Breast epithelium (tissue), 4 donors: ENCODE measurements at regions not wholly inside any gene's neighbourhood (a gene's known extent, or its start where the extent isn't known, plus 50 kb on each side); places are given as distances from the start of the nearest gene placed in this dataset.

Source experiments
- DNase-seq, 2 donors: peaks; one replicate each; pipeline ENCODE4 v3.0.0-alpha.2; 2019; ENCODE audit warnings: low spot score in 2 of 2
- H3K27ac ChIP-seq, 2 donors: fragments of 200-600 bp; sonication (generic) in 1 of 2; one replicate each; pipeline ENCODE4 v1.5.1; 2016 to 2019; ENCODE audit warnings: mild to moderate bottlenecking in 1 of 2
- H3K27me3 ChIP-seq, 2 donors: fragments of 200-600 bp; sonication (generic) in 1 of 2; one replicate each; pipeline versions ENCODE4 v1.5.1 to v1.6.0; 2017 to 2019; ENCODE audit warnings: control low read depth in 1 of 2, mild to moderate bottlenecking in 1 of 2
- H3K36me3 ChIP-seq: fragments of 200-600 bp; one replicate; pipeline ENCODE4 v1.5.1; 2019
- H3K4me1 ChIP-seq, 2 donors: fragments of 200-600 bp; sonication (generic); one replicate each; pipeline ENCODE4 v1.5.1; 2016 to 2019; ENCODE audit warnings: control low read depth in 1 of 2
- H3K4me3 ChIP-seq, 3 donors: fragments of 200-600 bp; sonication (generic); 1 replicate in 2 of 3; 2 replicates in 1 of 3; pipeline ENCODE4 v1.5.1; 2016 to 2019; ENCODE audit warnings: mild to moderate bottlenecking in 3 of 3, moderate library complexity in 2 of 3
- H3K9me3 ChIP-seq, 2 donors: fragments of 200-600 bp; sonication (generic) in 1 of 2; one replicate each; pipeline ENCODE4 v1.5.1; 2016 to 2019; ENCODE audit warnings: control low read depth in 1 of 2
- CTCF ChIP-seq, 3 donors: fragments of 450-650 bp; IDR thresholded peaks; one replicate each; pipeline ENCODE4 v1.5.1; 2016 to 2017; ENCODE audit warnings: antibody characterized with exemption in 3 of 3, mild to moderate bottlenecking in 3 of 3, moderate library complexity in 3 of 3
- POLR2A ChIP-seq: fragments of 450-650 bp; IDR thresholded peaks from one replicate; pipeline ENCODE4 v1.6.1; 2016; ENCODE audit warnings: antibody characterized with exemption, mild to moderate bottlenecking, moderate library complexity
- POLR2AphosphoS5 ChIP-seq, 3 donors: sonication (generic); formaldehyde crosslinking; IDR thresholded peaks; one replicate each; pipeline ENCODE4 v1.6.1; 2017; ENCODE audit warnings: antibody characterized with exemption in 3 of 3
- intact Hi-C: fragments of 100-400 bp; cut with DNase I; formaldehyde crosslinking; loops from one replicate; pipeline ENCODE4 v1.15.1; 2023; ENCODE audit warnings: low total_unique reads

- Histone ChIP-seq H3K27ac (no peak overlapping the region), H3K4me3 (no peak overlapping the region), H3K4me1 (no peaks in the 10 kb centered on the region), H3K9me3 (no peaks in the 10 kb centered on the region), H3K27me3 (no peaks in the 10 kb centered on the region), H3K36me3 (no peaks in the 10 kb centered on the region)
- TF ChIP-seq POLR2AphosphoS5 (IDR thresholded peaks at IDR 0.05) (no peak), CTCF (IDR thresholded peaks at IDR 0.05) (no peak), POLR2A (no peak)
- no peak for DNase-seq
- intact Hi-C loops = no loop called here
Measured at GRCh38 chr10:107474650-107475049, 310.1 kb upstream of the SORCS1 start.

GRCh38 chr10:107473225-107473624 is 308.7 kb upstream of the SORCS1 start:
- Histone ChIP-seq H3K27ac (no peak overlapping the region), H3K36me3 (no peaks in the 10 kb centered on the region), H3K27me3 (no peaks in the 10 kb centered on the region), H3K4me1 (no peaks in the 10 kb centered on the region), H3K4me3 (no peak overlapping the region), H3K9me3 (no peaks in the 10 kb centered on the region)
- intact Hi-C loops = no loop called here
- TF ChIP-seq CTCF (IDR thresholded peaks at IDR 0.05) (no peak), POLR2AphosphoS5 (IDR thresholded peaks at IDR 0.05) (no peak)
- no peak for DNase-seq

- no peak for TF ChIP-seq POLR2AphosphoS5 (IDR thresholded peaks at IDR 0.05)
- no peak for TF ChIP-seq POLR2A
- TF ChIP-seq CTCF (IDR thresholded peaks at IDR 0.05) = no peak
- intact Hi-C loops = no loop called here
- Histone ChIP-seq H3K9me3 (no peaks in the 10 kb centered on the region), H3K27me3 (no peaks in the 10 kb centered on the region), H3K4me1 (no peaks in the 10 kb centered on the region), H3K36me3 (no peaks in the 10 kb centered on the region), H3K4me3 (no peak overlapping the region), H3K27ac (no peak overlapping the region)
- DNase-seq = no peak
Measured at GRCh38 chr10:107471911-107472310, 307.4 kb upstream of the SORCS1 start.

GRCh38 chr10:107453561-107453960 is 289.1 kb upstream of the SORCS1 start:
- intact Hi-C loops = no loop called here
- TF ChIP-seq POLR2A (no peak), POLR2AphosphoS5 (IDR thresholded peaks at IDR 0.05) (no peak), CTCF (IDR thresholded peaks at IDR 0.05) (no peak)
- no peaks in the 10 kb centered on the region for H3K9me3 ChIP-seq
- DNase-seq = no peak
- H3K4me3 ChIP-seq = no peak overlapping the region
- H3K4me1 ChIP-seq = no peaks in the 10 kb centered on the region
- no peaks in the 10 kb centered on the region for H3K27me3 ChIP-seq
- H3K36me3 ChIP-seq = no peaks in the 10 kb centered on the region
- H3K27ac ChIP-seq = no peak overlapping the region

GRCh38 chr10:107451047-107451446 is 286.5 kb upstream of the SORCS1 start:
- H3K4me1 ChIP-seq = no peaks in the 10 kb centered on the region
- no peak for DNase-seq
- H3K9me3 ChIP-seq = no peaks in the 10 kb centered on the region
- H3K27me3 ChIP-seq = no peaks in the 10 kb centered on the region
- H3K27ac ChIP-seq = no peak overlapping the region
- intact Hi-C loops = no loop called here
- no peaks in the 10 kb centered on the region for H3K36me3 ChIP-seq
- H3K4me3 ChIP-seq = no peak overlapping the region
- TF ChIP-seq POLR2AphosphoS5 (IDR thresholded peaks at IDR 0.05) = no peak

GRCh38 chr10:107450056-107450455 is 285.6 kb upstream of the SORCS1 start:
- TF ChIP-seq POLR2AphosphoS5 (IDR thresholded peaks at IDR 0.05) (no peak), POLR2A (no peak), CTCF (IDR thresholded peaks at IDR 0.05) (no peak)

More at GRCh38 chr10:107450056-107450455, 285.6 kb upstream of the SORCS1 start:
- no peak for DNase-seq
- H3K27me3 ChIP-seq = no peaks in the 10 kb centered on the region
- intact Hi-C loops = no loop called here
- no peaks in the 10 kb centered on the region for H3K36me3 ChIP-seq
- H3K9me3 ChIP-seq = no peaks in the 10 kb centered on the region
- no peak overlapping the region for H3K27ac ChIP-seq
- no peaks in the 10 kb centered on the region for H3K4me1 ChIP-seq
- H3K4me3 ChIP-seq = no peak overlapping the region
